Embryonic facial prominence (tissue), 1 donor: ENCODE measurements at regions not wholly inside any gene's neighbourhood (a gene's known extent, or its start where the extent isn't known, plus 50 kb on each side); places are given as distances from the start of the nearest gene placed in this dataset.

Source experiments
- DNase-seq: peaks from one replicate; pipeline ENCODE4 v3.0.0-alpha.2; 2016; ENCODE audit errors: extremely low spot score

DNA sequence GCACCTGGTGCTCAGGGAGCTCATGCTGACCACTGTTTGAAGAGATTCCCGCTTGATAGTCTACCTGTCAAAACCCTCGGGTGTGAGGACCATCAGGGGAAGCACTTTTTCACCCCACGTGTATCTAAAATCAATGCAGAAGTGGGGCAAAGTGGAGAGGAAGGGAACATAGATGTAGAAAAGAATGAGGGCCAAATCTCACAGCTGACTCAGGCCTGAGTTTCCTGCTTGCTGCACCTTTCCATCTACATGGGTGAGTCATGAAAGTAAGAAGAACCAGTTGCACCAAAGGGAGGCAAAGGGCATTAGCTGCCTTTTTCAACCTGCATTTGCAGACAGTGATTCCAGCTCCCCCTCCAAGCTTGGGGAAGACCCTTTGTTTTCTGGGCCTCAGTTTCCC is 100.2 kb upstream of the MYCN start:
- no peak for DNase-seq

DNA sequence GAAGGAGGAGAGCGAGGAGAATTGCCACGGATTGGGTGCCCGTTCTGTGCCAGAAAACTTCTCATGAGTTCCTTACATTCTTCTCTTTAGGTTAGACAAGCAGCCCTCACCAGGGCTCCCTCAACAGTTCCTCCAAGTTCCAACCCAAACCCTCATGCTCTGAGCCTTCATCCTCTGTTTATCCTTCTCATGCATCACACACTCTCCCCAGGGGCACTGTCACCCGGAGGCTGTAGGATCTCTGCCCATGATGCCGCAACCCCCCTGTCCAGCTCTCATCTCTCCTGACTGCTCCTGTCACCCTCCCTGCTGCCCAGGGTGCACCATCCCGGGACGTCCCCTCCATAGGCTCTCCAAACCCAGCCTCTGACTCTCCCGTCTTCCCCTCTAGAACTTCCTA is 99.4 kb upstream of the MYCN start:
- no peak for DNase-seq

DNA sequence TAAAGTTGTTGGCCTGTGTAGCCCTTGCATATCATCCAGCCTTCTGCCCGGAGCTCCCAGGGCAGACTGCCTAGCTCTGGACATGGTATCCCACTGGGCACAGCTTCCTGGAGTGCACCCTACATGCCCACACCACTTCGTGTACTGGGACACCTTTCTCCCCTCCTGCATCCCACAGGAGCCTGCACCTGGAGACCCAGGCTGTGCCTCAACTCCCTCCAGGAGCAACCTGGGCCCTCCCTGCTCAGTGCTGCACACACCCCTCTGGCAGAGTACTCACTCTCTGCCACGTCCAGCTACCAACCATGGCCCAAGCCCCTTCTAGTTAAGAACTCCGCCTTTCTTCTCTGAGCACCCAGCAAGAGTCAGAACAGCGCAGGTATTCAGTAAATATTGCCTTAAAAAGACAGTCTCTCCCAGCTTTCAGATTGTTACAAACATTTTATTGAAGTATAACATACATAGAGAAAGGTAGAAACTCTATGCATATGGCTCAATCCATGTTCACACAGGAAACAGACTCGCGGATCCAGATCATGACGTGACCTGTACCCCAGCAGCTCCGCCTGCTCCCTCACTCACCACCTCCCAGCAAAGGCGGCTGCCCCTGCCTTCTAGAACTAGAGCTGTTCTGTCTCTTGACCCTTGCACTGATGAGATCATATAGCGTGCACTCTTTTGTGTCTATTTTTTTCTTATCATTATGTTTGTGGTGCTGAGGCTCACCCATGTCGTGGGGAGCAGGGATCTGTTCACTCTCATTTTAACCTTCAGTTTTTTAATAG is 98.4 kb upstream of the MYCN start:
- no peak for DNase-seq

DNA sequence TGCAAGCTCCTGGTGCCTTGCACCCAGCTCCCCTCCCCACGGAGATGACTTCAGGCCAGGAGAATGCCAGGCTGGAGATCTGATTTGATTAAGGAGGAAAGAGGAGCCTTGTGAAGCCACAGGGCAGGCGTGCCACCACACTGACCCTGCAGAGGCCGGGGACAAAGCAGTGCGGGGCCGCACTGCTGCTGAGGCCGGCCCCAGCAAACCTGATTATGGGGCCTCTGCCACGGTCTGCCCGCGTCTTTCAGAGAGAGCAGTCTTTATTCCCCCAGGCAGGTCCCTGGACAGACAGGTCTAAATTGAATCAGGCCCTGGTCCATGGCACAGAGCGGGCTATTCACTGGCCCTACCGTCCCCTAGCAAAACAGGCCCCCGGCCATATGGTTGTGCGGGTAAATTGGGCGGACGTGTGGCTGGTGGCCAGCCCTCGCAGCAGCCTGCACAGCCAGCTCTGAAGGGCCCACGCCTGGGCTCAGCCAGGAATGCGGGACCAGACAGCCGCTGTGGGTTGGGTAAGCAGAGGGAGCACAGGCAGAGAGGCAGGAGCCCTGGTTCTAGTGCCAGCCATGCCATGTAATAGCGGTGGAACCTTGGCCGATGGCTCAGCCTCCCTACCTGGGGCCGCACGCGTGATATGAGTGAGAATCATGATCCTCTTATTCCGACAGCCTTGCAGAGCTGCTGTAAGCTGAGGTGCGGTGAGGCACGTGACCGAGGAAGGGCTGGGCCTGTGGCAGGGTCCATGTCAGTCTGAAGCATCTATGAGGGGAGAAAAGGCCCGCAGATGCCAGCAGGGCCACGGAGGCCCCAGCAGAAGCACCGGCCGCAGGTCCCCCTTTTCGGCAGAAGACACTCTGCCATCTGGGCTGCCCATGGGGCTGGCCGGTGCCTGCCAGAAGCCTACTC is 97.3 kb upstream of the MYCN start:
- peak; percentile 5 for DNase-seq

DNA sequence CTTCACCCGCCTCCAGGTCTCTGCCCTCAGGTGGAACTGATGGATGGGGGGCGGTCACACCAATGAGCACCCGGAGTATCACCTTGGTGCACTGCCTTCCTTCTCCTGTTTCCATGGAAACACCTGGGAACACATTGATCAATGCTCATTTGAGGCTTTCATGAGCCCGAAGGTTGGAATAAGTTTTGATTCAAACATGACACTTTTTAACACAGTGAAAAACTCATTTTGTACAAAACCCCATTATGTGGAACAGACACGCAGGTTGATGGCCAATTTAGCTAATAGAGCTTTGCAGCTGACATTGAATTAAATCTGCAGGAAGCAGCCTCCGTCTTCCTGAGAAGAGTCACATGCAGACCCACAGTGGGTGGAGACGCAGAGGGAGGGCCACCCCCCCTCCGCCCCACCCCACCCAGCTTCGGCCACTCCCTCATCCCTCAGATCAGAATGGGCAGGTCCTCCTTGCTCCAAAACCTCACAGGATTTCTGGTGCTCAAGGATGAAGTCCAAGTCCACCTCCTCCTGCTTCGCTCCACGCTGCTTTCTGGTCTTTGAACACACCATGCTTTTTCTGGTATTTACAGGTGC is 96.0 kb upstream of the MYCN start:
- DNase-seq, result peak; percentile 5

DNA sequence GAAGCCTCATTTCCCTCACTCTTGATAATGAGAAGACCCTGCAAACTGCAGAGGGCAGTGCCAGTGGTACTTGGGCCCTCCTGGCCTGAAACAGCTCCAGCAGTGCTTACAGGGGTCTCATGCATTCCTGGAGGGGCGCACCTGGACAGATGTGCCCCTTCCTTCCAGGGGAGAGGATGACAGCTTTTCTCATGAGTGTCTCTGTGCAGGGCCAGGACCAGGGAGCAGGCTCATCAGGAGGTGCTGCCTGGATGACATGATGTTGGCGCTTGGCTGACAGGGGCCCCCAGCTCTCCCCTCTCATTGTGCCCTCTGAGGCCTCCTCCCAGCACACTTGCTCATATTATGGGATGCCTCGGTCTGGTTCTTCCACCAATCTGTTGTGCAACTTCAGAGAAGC is 95.1 kb upstream of the MYCN start:
- DNase-seq, result no peak

DNA sequence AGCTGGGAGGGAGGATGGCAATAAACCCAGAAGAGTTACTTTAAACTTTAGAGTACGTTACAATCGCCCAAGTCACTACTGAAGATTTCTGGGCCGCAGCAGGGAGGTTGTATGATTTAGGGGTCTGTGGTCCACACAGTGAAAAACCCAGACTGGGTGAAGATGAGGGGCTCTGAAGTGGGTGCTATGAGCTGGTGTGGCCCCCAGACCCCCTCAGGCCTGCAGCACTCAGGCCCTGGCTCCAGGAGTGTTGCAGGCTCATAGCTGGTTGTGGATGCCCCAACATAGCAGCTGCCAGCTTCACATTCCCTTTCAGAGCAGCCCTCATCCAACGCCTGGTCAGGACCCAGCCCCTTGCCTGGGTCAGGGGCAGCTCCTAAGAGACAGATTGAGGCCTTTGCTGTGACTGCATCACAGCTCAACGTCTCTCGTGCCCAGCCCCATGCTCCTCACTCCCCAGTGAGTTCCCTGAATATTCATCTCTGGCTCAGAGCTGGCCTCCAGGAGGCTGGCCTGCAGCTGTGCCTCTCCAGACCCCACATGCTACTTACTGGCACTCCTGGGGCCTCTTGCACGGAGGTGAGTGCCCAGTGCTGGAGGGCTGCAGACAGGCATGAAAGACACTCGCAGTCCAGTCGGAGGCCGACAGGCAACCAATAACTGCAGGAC is 94.5 kb upstream of the MYCN start:
- DNase-seq, result no peak

DNA sequence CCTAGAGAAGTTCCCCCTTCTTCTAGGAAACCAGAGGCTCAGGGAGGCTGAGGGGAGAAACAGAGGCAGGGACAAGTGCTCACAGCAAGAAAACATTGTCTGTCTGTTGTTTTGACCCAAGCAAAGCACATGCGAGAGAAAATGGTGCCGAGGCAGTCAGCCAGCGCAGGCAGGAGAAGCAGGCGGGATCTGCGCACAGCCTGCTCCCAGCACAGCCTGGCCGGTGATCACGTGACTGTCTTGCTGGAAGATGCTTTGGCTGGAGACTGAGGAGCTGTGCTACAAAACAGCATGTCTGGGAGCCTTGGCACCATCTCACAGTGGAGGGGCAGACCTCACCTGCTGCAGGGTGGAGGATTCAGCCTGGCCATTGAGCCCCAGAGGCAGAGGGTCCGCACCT is 93.7 kb upstream of the MYCN start:
- DNase-seq, result no peak

DNA sequence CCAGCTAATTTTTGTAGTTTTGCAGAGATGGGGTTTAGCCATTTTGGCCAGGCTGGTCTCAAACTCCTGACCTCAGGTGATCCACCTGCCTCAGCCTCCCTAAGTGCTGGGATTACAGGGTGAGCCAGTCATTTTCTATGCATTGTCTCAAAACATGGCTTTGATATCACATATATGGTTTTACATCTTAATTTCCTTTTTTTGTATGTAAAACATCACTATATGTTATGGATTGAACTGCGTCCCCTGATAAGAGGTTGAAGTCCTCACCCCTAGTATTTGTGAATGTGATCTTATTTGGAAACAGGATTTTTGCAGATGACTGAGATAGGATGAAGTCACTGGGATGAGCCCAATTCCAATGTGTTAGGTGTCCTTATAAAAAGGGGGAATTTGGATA is 89.8 kb upstream of the MYCN start:
- no peak for DNase-seq

DNA sequence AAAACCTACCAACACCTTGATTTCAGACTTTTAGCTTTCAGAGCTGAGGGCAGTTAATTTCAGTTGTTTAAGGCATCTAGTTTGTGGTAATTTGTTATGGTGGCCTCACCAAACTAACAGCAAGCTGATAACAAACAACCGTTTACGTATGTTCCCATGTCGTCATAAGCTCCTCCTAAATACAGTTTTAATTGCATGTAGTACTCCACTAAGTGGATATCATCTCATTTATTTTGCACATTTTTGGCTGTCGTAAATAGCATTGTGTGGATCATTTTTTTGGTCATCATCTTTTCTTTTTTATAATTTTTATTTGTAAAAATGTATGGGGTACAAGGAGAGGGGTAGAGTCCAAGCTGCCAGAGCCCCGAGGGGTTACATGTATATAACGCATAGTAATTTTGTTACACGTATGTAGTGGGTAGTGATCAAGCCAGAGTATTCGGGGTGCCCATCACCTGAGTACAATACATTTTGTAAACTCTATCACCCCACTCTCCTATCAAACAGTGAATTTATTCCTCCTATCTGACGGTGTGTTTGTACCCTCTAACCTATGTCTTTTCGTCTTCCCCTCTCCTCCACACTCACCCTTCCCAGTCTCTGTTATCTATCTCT is 89.2 kb upstream of the MYCN start:
- DNase-seq, result no peak

DNA sequence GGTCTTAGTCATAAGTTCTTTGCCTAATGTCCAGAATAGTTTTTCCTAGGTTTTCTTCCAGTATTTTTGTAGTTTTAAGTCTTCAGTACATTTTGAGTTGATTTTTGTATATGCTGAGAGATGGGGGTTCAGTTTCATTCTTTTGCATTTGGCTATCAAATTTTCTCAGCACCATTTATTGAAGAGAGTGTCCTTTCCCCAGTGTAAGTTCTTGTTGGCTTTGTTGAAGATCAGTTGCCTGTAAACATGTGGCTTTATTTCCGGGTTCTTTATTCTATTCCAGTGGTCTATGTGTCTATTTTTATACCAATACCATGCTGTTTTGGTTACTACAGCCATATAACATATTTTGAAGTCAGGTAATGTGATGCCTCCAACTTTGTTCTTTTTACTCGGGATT is 87.5 kb upstream of the MYCN start:
- DNase-seq, result no peak

DNA sequence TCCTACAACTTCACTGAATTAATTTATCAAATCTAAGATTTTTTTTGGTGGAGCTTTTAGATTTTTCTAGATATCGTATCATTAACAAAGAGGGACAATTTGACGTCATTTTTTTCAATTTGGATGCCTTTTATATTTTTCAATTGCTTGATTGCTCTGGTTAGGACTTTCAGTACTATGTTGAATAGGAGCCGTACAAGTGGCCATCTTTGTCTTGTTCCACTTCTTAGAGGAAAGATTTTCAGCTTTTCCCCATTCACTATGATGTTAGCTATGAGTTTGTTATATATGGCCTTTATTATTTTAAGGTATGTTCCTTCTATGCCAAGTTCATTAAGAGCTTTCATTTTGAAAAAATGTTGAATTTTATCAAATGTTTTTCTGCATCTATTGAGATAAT is 86.4 kb upstream of the MYCN start:
- DNase-seq, result no peak

DNA sequence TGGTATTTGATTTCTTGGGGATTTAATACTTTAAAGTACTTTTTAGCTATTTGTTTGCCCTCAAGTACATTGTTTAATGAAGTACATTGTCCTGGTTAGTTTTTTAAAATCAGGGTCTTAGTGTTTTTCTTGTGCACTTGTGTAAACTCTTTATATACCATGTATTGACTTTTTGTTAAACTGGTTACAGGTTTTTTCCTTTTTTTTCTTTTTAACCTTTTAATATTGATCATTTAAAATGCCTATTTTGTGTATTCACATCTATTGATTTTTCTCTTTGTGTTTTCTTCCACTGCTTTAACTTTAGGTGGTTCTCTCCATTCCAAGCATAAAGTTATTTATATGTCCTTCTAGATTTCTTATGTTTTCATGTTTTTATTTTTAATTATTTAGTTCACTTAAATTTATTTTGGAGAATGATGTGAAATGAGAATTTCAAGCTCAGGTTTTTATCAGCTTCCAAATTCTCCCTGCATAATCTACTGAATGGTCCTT is 84.5 kb upstream of the MYCN start:
- DNase-seq, result no peak

DNA sequence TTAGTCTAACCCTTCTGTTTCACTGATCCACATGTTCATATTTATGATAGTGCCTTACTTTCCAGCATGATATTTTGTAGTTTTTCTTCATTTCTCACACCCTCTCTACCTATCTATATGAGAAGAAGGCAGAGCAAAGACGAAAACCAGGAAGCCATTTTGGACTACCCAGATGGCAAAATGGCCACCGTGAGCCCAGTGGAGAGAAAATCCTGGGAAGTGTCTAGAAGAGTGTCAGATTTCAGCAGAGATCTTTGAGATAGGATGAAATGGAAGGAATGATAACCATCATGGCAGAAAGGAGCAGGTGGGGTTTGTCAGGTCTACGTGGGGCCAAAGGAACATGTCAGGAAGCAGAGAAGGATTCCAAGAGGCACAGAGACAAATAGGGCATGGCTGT is 84.0 kb upstream of the MYCN start:
- no peak for DNase-seq

DNA sequence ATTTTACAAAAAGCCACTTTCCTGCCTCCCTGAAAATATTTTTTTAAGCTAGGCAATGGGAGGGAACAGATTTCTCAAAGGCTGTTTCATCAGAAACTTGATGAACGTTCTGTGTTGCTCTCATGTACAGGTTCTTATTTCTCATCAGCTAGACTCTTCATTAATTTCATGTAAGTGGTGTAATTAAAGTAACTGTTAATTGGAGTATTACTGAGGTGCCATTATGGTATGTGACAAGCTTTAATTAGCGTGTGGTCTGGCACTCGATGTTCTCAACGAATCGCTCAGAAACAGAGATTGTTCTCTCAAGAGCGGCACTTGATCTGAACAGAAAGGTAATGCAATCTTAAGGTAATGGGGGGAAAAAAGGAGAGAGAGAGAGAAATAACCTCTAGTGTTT is 81.9 kb upstream of the MYCN start:
- no peak for DNase-seq

DNA sequence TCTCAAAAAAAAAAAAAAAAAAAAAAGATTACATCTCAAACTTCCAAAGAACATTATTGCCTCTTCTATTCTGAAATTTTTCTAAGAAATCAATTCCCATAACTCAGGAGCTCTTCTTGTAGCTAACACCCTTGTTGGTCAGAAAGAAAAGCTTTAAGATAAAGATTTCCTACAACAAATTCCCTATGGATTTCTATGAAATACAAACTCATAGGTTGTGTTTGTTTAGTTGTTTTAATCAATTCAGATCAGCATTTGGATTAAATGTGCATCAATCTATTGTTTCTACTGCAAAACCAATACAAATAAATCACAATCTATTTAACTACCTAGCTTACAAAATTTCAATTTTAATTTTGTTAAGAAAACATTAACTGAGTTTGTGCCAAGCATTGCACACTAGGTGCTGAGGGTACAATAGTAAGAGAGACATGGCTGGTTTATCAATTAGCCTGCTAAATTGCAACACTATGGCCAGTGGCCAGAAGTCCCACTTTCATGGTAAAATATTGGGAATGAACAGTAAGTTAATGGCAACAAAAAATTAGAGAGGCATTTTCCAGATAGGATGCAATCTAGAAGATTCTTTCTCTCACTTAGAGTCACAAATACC is 80.2 kb upstream of the MYCN start:
- DNase-seq, result no peak

DNA sequence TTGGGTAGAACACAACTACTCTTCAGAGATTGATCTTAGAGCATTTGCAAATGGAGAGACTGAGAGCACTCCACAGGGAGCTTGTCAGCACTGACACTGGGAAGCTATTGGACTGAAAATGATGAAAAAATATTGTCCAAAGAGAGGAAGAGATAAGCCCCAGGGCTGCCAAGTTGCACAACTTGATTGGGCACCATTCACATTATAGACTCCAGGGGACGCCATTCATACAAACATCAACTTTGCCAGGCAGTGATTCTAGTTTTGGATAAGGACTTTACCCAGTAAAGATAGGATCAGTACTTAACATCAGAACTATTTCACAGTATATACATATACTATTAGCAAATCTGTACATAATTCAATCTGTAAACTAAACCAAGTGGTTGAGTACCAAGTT is 79.6 kb upstream of the MYCN start:
- no peak for DNase-seq

DNA sequence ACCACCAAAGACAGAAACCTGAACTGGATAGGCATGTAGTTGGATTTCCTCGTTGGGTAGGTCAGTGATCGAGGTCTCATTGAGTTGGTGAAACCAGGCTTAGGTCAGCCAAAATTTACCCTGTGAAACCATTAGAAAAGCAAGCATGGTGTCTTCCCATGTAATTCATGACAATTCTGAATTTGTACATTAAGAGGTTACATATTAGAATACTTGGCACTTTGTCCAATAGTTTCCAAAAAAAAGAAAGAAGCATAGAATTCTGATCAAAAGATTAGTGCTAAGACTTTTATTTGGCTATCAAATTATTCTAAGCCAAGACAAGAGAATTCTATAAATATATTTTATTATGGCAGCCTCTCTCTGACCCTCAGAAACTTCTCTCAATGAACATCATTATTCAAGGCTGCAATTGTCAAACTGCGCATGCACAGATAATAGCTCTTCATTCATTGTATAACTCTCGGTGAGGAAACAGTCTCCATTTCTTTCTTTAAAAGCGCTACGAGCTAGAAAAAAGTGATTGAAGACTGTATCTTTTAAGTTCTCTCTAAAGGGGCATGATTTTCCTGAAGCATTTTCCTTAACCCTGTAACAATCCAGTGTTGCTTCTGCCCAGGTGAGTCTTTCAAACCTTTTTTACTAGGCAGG is 79.1 kb upstream of the MYCN start:
- DNase-seq, result no peak

DNA sequence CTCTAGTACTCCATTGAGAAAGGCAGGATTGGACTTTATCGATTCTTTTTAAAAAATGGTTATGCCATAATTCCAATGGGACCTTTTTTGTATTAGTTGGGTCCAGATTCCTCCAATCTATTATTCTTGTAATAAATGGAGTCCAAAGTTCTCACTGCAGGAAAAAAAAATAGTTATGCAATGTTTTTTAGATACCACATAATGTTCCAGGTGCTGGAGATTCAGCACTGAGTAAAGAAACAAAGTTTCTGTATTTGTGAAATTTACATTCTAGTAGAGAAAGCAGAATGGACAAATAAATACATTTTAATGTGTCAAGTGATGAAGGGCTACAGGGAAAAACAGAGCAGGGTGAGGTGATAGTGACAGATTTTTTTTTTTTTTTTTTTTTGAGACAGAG is 78.5 kb upstream of the MYCN start:
- no peak for DNase-seq

DNA sequence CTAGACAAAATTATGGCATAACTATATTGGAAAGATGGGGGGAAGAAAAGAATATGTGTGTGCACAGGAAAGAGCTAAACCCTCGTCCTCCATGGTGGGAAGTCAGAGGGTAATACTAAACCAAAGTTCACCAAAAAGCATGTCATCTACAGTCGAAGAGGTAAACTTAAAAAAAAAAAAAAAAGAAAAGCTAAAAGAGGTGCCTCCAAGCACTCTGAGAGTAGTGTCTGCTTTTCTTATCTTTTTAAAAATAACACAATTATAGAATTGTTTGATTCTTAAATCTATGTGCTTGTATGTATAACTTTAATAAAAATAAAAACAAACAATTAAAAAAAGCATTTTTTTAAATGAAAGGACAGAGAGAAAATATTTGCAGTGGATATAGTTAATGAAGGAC is 77.3 kb upstream of the MYCN start:
- DNase-seq, result no peak
